ENCODE measurements at regions not wholly inside any gene's neighbourhood (a gene's known extent, or its start where the extent isn't known, plus 50 kb on each side); places are given as distances from the start of the nearest gene placed in this dataset.

DNA sequence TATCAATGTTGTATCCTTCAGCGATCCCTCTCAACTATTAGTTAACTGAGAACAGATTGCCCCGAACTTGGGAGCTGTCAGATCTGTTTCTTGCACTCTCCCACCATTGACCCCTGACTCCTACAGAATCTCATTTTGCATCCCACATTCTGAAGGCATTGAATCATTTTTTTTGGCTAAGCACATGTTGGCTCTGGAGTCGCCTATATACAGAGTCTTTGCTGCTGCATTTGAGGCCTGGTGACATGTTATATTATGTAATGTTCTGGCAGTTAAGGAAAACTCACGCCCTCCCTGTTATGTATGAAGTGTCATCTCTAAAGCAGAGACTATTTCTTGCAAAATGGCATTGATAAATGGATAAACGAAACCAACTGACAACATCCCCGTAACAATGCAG, 159.2 kb upstream of the ITGB1 start:
- TF ChIP-seq, protein P1, sequence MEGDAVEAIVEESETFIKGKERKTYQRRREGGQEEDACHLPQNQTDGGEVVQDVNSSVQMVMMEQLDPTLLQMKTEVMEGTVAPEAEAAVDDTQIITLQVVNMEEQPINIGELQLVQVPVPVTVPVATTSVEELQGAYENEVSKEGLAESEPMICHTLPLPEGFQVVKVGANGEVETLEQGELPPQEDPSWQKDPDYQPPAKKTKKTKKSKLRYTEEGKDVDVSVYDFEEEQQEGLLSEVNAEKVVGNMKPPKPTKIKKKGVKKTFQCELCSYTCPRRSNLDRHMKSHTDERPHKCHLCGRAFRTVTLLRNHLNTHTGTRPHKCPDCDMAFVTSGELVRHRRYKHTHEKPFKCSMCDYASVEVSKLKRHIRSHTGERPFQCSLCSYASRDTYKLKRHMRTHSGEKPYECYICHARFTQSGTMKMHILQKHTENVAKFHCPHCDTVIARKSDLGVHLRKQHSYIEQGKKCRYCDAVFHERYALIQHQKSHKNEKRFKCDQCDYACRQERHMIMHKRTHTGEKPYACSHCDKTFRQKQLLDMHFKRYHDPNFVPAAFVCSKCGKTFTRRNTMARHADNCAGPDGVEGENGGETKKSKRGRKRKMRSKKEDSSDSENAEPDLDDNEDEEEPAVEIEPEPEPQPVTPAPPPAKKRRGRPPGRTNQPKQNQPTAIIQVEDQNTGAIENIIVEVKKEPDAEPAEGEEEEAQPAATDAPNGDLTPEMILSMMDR (conservative IDR thresholded peaks at IDR 0.05): no peak
- TF ChIP-seq EZH2 (IDR thresholded peaks at IDR 0.05; ENCODE audit: low read depth): no peak

Data from PC-9 (cell line).